WERI-Rb-1 (cell line): ENCODE measurements at regions not wholly inside any gene's neighbourhood (a gene's known extent, or its start where the extent isn't known, plus 50 kb on each side); places are given as distances from the start of the nearest gene placed in this dataset.

Experiments
- DNase-seq: peaks from one replicate; pipeline ENCODE4 v3.0.0-alpha.2; 2020
- H3K27ac ChIP-seq: fragments of 250-450 bp; sonication (Bioruptor Pico); 2 replicates; pipeline ENCODE4 v1.5.1; 2020; ENCODE audit warnings: mild to moderate bottlenecking, moderate library complexity
- H3K27me3 ChIP-seq: fragments of 250-450 bp; sonication (Bioruptor Pico); 2 replicates; pipeline ENCODE4 v1.5.1; 2021; ENCODE audit warnings: mild to moderate bottlenecking, low read depth, moderate library complexity; ENCODE audit not compliant: insufficient read depth, severe bottlenecking
- H3K36me3 ChIP-seq: fragments of 250-450 bp; sonication (Bioruptor Pico); 2 replicates; pipeline ENCODE4 v1.5.1; 2020; ENCODE audit warnings: mild to moderate bottlenecking, moderate library complexity
- H3K4me3 ChIP-seq: 2 replicates; pipeline ENCODE4 v1.5.1; 2011; ENCODE audit warnings: low read depth, mild to moderate bottlenecking, control low read depth, low read length
- H3K9me3 ChIP-seq: fragments of 250-450 bp; sonication (Bioruptor Pico); 2 replicates; pipeline ENCODE4 v1.5.1; 2021; ENCODE audit warnings: mild to moderate bottlenecking, moderate library complexity; ENCODE audit not compliant: severe bottlenecking
- TF ChIP-seq, protein P1 (sequence below): IDR thresholded peaks from 2 replicates; pipeline ENCODE4 v1.5.1; 2011; ENCODE audit warnings: low read depth, mild to moderate bottlenecking, control low read depth, inconsistent platforms, low read length

- no peaks in the 10 kb centered on the region for H3K9me3 ChIP-seq
- TF ChIP-seq, protein P1, sequence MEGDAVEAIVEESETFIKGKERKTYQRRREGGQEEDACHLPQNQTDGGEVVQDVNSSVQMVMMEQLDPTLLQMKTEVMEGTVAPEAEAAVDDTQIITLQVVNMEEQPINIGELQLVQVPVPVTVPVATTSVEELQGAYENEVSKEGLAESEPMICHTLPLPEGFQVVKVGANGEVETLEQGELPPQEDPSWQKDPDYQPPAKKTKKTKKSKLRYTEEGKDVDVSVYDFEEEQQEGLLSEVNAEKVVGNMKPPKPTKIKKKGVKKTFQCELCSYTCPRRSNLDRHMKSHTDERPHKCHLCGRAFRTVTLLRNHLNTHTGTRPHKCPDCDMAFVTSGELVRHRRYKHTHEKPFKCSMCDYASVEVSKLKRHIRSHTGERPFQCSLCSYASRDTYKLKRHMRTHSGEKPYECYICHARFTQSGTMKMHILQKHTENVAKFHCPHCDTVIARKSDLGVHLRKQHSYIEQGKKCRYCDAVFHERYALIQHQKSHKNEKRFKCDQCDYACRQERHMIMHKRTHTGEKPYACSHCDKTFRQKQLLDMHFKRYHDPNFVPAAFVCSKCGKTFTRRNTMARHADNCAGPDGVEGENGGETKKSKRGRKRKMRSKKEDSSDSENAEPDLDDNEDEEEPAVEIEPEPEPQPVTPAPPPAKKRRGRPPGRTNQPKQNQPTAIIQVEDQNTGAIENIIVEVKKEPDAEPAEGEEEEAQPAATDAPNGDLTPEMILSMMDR: no peak
- no peaks in the 10 kb centered on the region for H3K27me3 ChIP-seq
- H3K27ac ChIP-seq: no peak overlapping the region
- no peaks in the 10 kb centered on the region for H3K36me3 ChIP-seq
- DNase-seq: no peak
- H3K4me3 ChIP-seq: no peak overlapping the region
Measured at GRCh38 chr4:167939863-167940616, 152.3 kb upstream of the ANXA10 start.

DNA sequence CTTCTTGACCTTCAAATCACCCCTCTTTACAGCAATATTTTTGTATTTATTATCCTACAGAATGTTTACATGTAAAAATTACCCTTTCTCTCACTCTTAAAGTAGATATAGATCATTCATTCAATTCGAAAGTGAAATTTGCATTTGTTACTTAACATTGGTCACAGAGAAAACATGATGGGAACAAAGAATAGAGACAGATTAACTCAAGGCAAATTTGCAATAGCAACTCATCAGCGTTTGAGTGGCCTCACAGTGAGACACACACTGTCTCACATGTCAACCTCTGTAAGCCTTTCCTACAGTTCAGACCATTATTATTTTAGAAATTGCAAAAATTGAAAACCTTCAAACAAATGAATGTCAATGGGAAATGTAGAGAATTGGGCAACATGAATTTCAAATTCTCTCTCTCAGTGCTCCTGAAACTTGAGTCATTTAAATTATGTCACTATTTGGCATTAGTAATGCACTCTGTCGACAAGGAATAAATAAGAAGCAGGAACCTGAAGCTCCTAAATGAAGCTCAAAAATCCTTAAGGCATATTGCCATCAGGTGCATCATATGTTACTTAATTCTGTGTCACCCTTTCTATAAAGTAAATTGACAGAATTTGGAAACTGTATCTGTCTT, 148.3 kb upstream of the ANXA10 start:
- no peak overlapping the region for H3K27ac ChIP-seq
- TF ChIP-seq, protein P1: no peak
- H3K4me3 ChIP-seq: no peak overlapping the region
- no peak for DNase-seq
- no peaks in the 10 kb centered on the region for H3K9me3 ChIP-seq
- no peaks in the 10 kb centered on the region for H3K36me3 ChIP-seq
- no peaks in the 10 kb centered on the region for H3K27me3 ChIP-seq

GRCh38 chr4:167944721-167945120, 147.6 kb upstream of the ANXA10 start:
- no peak for DNase-seq
- Histone ChIP-seq H3K27me3 (no peaks in the 10 kb centered on the region), H3K36me3 (no peaks in the 10 kb centered on the region), H3K4me3 (no peak overlapping the region), H3K27ac (no peak overlapping the region), H3K9me3 (no peaks in the 10 kb centered on the region)
- TF ChIP-seq, protein P1: no peak

DNA sequence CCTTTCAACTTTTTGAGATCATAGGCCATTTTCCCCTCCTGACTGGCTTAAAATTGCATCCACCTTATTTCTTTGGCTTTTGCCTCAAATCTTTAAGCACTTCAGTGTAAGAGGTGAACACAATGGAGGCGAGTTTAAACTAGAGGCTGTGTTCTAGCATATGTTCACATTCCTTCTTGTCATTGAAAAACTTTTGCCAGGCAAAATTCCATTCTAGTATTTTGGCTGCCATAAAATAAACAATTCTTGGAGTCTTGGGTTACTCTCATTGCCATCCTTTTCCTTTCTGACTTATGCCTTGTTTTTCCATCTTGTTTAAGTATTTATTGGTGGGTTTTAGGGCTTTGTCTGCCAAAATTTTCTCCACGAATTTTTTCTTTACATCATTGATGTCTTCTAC, 137.3 kb upstream of the ANXA10 start:
- Histone ChIP-seq H3K36me3 (no peaks in the 10 kb centered on the region), H3K9me3 (no peaks in the 10 kb centered on the region), H3K27me3 (no peaks in the 10 kb centered on the region), H3K27ac (no peak overlapping the region), H3K4me3 (no peak overlapping the region)
- no peak for DNase-seq
- TF ChIP-seq, protein P1: no peak

- no peaks in the 10 kb centered on the region for H3K27me3 ChIP-seq
- no peaks in the 10 kb centered on the region for H3K9me3 ChIP-seq
- TF ChIP-seq, protein P1: no peak
- no peak for DNase-seq
- no peaks in the 10 kb centered on the region for H3K36me3 ChIP-seq
- no peak overlapping the region for H3K4me3 ChIP-seq
- H3K27ac ChIP-seq: no peak overlapping the region
Measured at GRCh38 chr4:167956676-167957075, 135.7 kb upstream of the ANXA10 start.
